NB4 (cell line): ENCODE measurements at regions not wholly inside any gene's neighbourhood (a gene's known extent, or its start where the extent isn't known, plus 50 kb on each side); places are given as distances from the start of the nearest gene placed in this dataset.

Source experiments
- CTCF ChIP-seq: IDR thresholded peaks from one replicate; pipeline ENCODE4 v1.5.1; 2012; ENCODE audit warnings: low read depth, low read length
- MAX ChIP-seq: IDR thresholded peaks from 2 replicates; pipeline ENCODE4 v1.6.1; 2011; ENCODE audit warnings: low read depth, low read length
- POLR2A ChIP-seq: IDR thresholded peaks from 2 replicates; pipeline ENCODE4 v1.6.1; 2011; ENCODE audit warnings: mild to moderate bottlenecking; ENCODE audit not compliant: insufficient read length; ENCODE audit errors: extremely low read depth

GRCh38 chr10:128473911-128474310 lies 347.7 kb upstream of the MKI67 start:
- TF ChIP-seq CTCF (no peak), POLR2A (no peak), MAX (no peak)
